ENCODE measurements at regions not wholly inside any gene's neighbourhood (a gene's known extent, or its start where the extent isn't known, plus 50 kb on each side); places are given as distances from the start of the nearest gene placed in this dataset.

- TF ChIP-seq CTCF (IDR thresholded peaks at IDR 0.05) = no peak
- no peak for TF ChIP-seq POLR2A (IDR thresholded peaks at IDR 0.05)
- no peak for TF ChIP-seq POLR2AphosphoS5 (IDR thresholded peaks at IDR 0.05)
Observed at GRCh38 chr6:88545991-88546390, 379.8 kb upstream of the CNR1 start.

Data from upper lobe of left lung (tissue), 4 donors.